ENCODE measurements at regions not wholly inside any gene's neighbourhood (a gene's known extent, or its start where the extent isn't known, plus 50 kb on each side); places are given as distances from the start of the nearest gene placed in this dataset.

DNA sequence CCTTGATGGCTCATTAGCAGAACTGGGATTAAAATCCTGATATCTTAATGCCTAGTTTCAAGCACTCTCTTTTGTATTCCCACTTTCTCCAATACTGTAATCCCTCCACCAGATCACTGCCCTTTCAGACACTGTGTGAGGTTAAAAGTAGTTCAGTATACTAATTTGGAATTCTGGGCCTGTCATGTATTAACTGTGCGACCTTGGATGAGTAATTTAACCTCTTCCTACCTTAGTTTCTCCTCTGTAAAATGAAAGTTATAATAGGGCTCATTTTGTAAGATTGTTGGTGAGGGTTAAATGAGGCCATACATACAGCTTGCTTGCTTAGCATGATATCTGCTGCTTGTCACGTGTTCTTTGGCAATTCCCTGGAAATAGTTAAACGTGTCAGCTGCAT lies 207.3 kb upstream of the HS3ST1 start:
- no peak for ATAC-seq (ENCODE audit: low read depth)
- TF ChIP-seq, protein P1, sequence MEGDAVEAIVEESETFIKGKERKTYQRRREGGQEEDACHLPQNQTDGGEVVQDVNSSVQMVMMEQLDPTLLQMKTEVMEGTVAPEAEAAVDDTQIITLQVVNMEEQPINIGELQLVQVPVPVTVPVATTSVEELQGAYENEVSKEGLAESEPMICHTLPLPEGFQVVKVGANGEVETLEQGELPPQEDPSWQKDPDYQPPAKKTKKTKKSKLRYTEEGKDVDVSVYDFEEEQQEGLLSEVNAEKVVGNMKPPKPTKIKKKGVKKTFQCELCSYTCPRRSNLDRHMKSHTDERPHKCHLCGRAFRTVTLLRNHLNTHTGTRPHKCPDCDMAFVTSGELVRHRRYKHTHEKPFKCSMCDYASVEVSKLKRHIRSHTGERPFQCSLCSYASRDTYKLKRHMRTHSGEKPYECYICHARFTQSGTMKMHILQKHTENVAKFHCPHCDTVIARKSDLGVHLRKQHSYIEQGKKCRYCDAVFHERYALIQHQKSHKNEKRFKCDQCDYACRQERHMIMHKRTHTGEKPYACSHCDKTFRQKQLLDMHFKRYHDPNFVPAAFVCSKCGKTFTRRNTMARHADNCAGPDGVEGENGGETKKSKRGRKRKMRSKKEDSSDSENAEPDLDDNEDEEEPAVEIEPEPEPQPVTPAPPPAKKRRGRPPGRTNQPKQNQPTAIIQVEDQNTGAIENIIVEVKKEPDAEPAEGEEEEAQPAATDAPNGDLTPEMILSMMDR (IDR thresholded peaks at IDR 0.05; ENCODE audit: poor library complexity, severe bottlenecking), result no peak
- H3K9me3 ChIP-seq (ENCODE audit: severe bottlenecking), result no peaks in the 10 kb centered on the region
- no peaks in the 10 kb centered on the region for H3K27me3 ChIP-seq (ENCODE audit: insufficient read depth, poor library complexity, severe bottlenecking)
- peaks cover 41% of the 10 kb centered on the region for H3K4me1 ChIP-seq (ENCODE audit: insufficient read depth, poor library complexity, severe bottlenecking)
- peak overlapping the region; percentile 87 for H3K27ac ChIP-seq (ENCODE audit: poor library complexity, severe bottlenecking)
- no peaks in the 10 kb centered on the region for H3K36me3 ChIP-seq (ENCODE audit: low read depth)
- DNase-seq (ENCODE audit: low spot score), result no peak
- no peak overlapping the region for H3K4me3 ChIP-seq (ENCODE audit: severe bottlenecking)

DNA sequence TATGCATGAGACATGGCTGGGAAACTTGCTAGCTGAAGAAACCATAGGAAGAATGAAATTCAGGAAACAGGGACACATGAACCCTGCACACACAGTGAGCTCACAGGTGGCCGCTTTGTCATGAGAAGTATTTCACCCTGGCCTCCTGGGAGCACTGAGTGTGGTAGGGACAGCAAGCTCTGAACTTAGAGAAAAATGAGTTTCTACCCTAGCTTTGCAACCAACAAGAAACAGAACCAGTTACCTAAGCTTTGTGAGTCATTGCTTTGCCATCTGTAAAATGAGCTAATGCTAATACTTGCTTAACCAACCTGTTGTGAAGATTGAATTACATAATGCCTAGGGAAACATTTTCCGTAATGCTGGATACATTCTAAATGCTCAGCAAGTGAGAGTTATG lies 206.6 kb upstream of the HS3ST1 start:
- Histone ChIP-seq H3K27ac (ENCODE audit: poor library complexity, severe bottlenecking) (peak overlapping the region; percentile 87), H3K4me1 (ENCODE audit: insufficient read depth, poor library complexity, severe bottlenecking) (peaks cover 47% of the 10 kb centered on the region), H3K9me3 (ENCODE audit: severe bottlenecking) (no peaks in the 10 kb centered on the region), H3K36me3 (ENCODE audit: low read depth) (no peaks in the 10 kb centered on the region), H3K4me3 (ENCODE audit: severe bottlenecking) (no peak overlapping the region), H3K27me3 (ENCODE audit: insufficient read depth, poor library complexity, severe bottlenecking) (no peaks in the 10 kb centered on the region)
- DNase-seq (ENCODE audit: low spot score), result no peak
- TF ChIP-seq, protein P1 (IDR thresholded peaks at IDR 0.05; ENCODE audit: poor library complexity, severe bottlenecking), result no peak
- ATAC-seq (ENCODE audit: low read depth), result peak; percentile 64

DNA sequence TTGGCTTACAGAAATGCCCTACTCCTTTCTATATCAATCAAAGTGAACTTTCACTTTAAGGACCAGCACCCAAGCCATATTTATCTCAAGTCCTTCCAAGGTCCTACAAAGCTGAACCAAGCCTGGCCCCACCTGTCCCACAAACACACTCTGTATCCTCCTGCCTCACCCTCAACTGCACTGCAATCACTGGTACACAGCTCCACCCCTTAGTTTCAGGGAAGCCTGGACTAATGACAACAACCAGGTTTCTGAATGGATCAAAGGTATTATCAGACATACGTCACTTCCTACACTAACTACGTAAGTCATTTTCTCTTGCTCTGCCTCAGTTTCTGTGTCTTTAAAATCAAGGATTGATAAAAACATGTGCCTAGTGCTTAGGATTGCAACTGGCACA lies 205.6 kb upstream of the HS3ST1 start:
- H3K36me3 ChIP-seq (ENCODE audit: low read depth), result no peaks in the 10 kb centered on the region
- ATAC-seq (ENCODE audit: low read depth) (no peak), DNase-seq (ENCODE audit: low spot score) (no peak)
- TF ChIP-seq, protein P1 (IDR thresholded peaks at IDR 0.05; ENCODE audit: poor library complexity, severe bottlenecking), result peak; percentile 14
- H3K4me1 ChIP-seq (ENCODE audit: insufficient read depth, poor library complexity, severe bottlenecking), result peaks cover 51% of the 10 kb centered on the region
- H3K9me3 ChIP-seq (ENCODE audit: severe bottlenecking), result no peaks in the 10 kb centered on the region
- H3K27ac ChIP-seq (ENCODE audit: poor library complexity, severe bottlenecking), result peak overlapping the region; percentile 87
- H3K27me3 ChIP-seq (ENCODE audit: insufficient read depth, poor library complexity, severe bottlenecking), result no peaks in the 10 kb centered on the region
- no peak overlapping the region for H3K4me3 ChIP-seq (ENCODE audit: severe bottlenecking)

DNA sequence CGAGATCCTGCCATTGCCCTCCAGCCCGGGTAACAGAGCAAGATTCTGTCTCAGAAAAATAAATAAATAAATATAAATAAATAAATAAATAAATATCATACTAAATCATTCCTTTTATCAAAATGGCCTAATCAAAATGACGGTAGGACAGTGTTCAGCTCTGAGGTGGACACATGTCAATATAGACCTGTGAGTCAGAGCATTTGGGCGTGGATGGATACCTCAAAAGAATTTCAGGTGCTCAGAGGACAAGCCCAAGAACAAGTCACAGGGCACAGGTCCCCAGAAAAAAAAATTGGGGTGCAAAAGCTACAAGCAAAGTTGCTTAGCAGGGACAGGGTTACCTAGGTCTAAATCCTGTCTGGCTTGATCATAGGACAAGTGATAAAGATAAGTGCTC lies 204.7 kb upstream of the HS3ST1 start:
- DNase-seq (ENCODE audit: low spot score) (no peak), ATAC-seq (ENCODE audit: low read depth) (no peak)
- Histone ChIP-seq H3K27ac (ENCODE audit: poor library complexity, severe bottlenecking) (peak overlapping the region; percentile 87), H3K4me3 (ENCODE audit: severe bottlenecking) (no peak overlapping the region), H3K36me3 (ENCODE audit: low read depth) (no peaks in the 10 kb centered on the region), H3K27me3 (ENCODE audit: insufficient read depth, poor library complexity, severe bottlenecking) (no peaks in the 10 kb centered on the region), H3K4me1 (ENCODE audit: insufficient read depth, poor library complexity, severe bottlenecking) (peaks cover 59% of the 10 kb centered on the region), H3K9me3 (ENCODE audit: severe bottlenecking) (no peaks in the 10 kb centered on the region)
- TF ChIP-seq, protein P1 (IDR thresholded peaks at IDR 0.05; ENCODE audit: poor library complexity, severe bottlenecking), result no peak

DNA sequence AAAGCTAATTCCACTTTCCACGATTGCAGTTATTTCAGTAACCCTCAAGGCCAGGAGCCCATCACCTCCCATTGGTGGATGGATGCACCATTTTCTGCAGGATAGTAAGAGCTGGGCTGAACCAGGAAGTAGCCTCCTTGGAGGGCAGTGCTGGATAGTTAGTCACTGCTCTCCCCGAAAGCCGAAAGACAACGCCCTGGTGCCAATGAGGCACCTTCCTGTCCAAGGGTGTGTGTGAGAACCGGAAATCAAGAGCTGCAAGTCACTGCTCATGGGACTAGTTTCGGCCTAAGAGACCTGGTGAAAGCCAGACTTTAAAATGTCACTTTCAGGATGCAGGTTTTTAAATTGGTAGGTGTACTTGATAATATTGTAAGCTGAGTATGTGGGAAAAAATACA lies 203.8 kb upstream of the HS3ST1 start:
- peak overlapping the region; percentile 87 for H3K27ac ChIP-seq (ENCODE audit: poor library complexity, severe bottlenecking)
- no peak overlapping the region for H3K4me3 ChIP-seq (ENCODE audit: severe bottlenecking)
- peaks cover 68% of the 10 kb centered on the region for H3K4me1 ChIP-seq (ENCODE audit: insufficient read depth, poor library complexity, severe bottlenecking)
- ATAC-seq (ENCODE audit: low read depth) (peak; percentile 70), DNase-seq (ENCODE audit: low spot score) (peak; percentile 82)
- H3K36me3 ChIP-seq (ENCODE audit: low read depth), result no peaks in the 10 kb centered on the region
- no peaks in the 10 kb centered on the region for H3K9me3 ChIP-seq (ENCODE audit: severe bottlenecking)
- TF ChIP-seq, protein P1 (IDR thresholded peaks at IDR 0.05; ENCODE audit: poor library complexity, severe bottlenecking), result no peak
- no peaks in the 10 kb centered on the region for H3K27me3 ChIP-seq (ENCODE audit: insufficient read depth, poor library complexity, severe bottlenecking)

Measured in RWPE2 (cell line).